Naive thymus-derived CD4-positive, alpha-beta T cell (primary cell): ENCODE measurements at regions not wholly inside any gene's neighbourhood (a gene's known extent, or its start where the extent isn't known, plus 50 kb on each side); places are given as distances from the start of the nearest gene placed in this dataset.

Experiments
- ATAC-seq: fragments of 150-1000 bp; cut with Tn5 transposase; 2 replicates; pipeline ENCODE4 v1.10.0; 2021; ENCODE audit warnings: mild to moderate bottlenecking, moderate library complexity
- CTCF ChIA-PET: fragments of 350-600 bp; sonication (Branson Sonifier 250); formaldehyde crosslinking; loops from one replicate; lab custom pipeline; 2021; ENCODE audit warnings: antibody characterized with exemption; lab: Charles Lee
- POLR2A ChIA-PET: fragments of 350-600 bp; sonication (Branson Sonifier 250); formaldehyde crosslinking; loops from one replicate; lab custom pipeline; 2021; ENCODE audit warnings: antibody characterized with exemption, inconsistent platforms; lab: Charles Lee
- DNase-seq, 9 donors: peaks; one replicate each; pipeline versions ENCODE4 v3.0.0 to v3.0.0-alpha.2; 2020 to 2022; ENCODE audit warnings: mixed read lengths in 1 of 9
- H3K27ac ChIP-seq: one replicate; pipeline ENCODE4 v1.7.0; 2013; ENCODE audit warnings: mild to moderate bottlenecking, low read depth, low read length, moderate library complexity
- H3K27me3 ChIP-seq, 2 donors: one replicate each; pipeline ENCODE4 v1.7.0; 2013; ENCODE audit warnings: low read length in 2 of 2, mild to moderate bottlenecking in 2 of 2, moderate library complexity in 2 of 2; ENCODE audit not compliant: control insufficient read depth in 2 of 2, insufficient read depth in 2 of 2
- H3K36me3 ChIP-seq, 3 experiments: 1 replicate in 2 of 3; 2 replicates in 1 of 3; pipeline ENCODE4 v1.7.0; 2013; ENCODE audit warnings: low read length in 3 of 3, mild to moderate bottlenecking in 3 of 3, moderate library complexity in 1 of 3; ENCODE audit not compliant: insufficient read depth in 3 of 3, control insufficient read depth in 2 of 3
- H3K4me1 ChIP-seq, 2 donors: one replicate each; pipeline ENCODE4 v1.7.0; 2013; ENCODE audit warnings: low read length in 2 of 2, mild to moderate bottlenecking in 2 of 2, moderate library complexity in 1 of 2; ENCODE audit not compliant: control insufficient read depth in 2 of 2, insufficient read depth in 2 of 2
- H3K4me3 ChIP-seq: 2 replicates; pipeline ENCODE4 v1.7.0; 2013; ENCODE audit warnings: mild to moderate bottlenecking, low read length
- H3K9me3 ChIP-seq, 3 experiments: 1 replicate in 2 of 3; 2 replicates in 1 of 3; pipeline ENCODE4 v1.7.0; 2013; ENCODE audit warnings: low read length in 3 of 3; ENCODE audit not compliant: control insufficient read depth in 2 of 3
- H3K27ac Mint-ChIP-seq, 9 donors: one replicate each; pipeline ENCODE4 v1.8.0; 2020 to 2022; ENCODE audit warnings: mixed read lengths in 9 of 9, mild to moderate bottlenecking in 8 of 9, moderate library complexity in 5 of 9, inconsistent platforms in 2 of 9
- H3K27me3 Mint-ChIP-seq, 5 donors: one replicate each; pipeline ENCODE4 v1.8.0; 2021 to 2022; ENCODE audit warnings: mixed read lengths in 5 of 5, mild to moderate bottlenecking in 1 of 5
- H3K36me3 Mint-ChIP-seq, 5 donors: one replicate each; pipeline ENCODE4 v1.8.0; 2020 to 2022; ENCODE audit warnings: mixed read lengths in 5 of 5, mild to moderate bottlenecking in 3 of 5, inconsistent platforms in 1 of 5
- H3K4me1 Mint-ChIP-seq, 7 donors: one replicate each; pipeline ENCODE4 v1.8.0; 2020 to 2022; ENCODE audit warnings: mixed read lengths in 7 of 7, mild to moderate bottlenecking in 3 of 7, inconsistent platforms in 1 of 7
- H3K4me3 Mint-ChIP-seq, 10 donors: one replicate each; pipeline ENCODE4 v1.8.0; 2020 to 2022; ENCODE audit warnings: mild to moderate bottlenecking in 10 of 10, mixed read lengths in 10 of 10, moderate library complexity in 6 of 10, inconsistent platforms in 2 of 10
- H3K9me3 Mint-ChIP-seq, 11 donors: one replicate each; pipeline ENCODE4 v1.8.0; 2020 to 2022; ENCODE audit warnings: mixed read lengths in 11 of 11, mild to moderate bottlenecking in 4 of 11, inconsistent platforms in 1 of 11, moderate library complexity in 1 of 11
- intact Hi-C, 2 donors: fragments of 100-400 bp; cut with micrococcal nuclease; formaldehyde crosslinking; loops; one replicate each; pipeline ENCODE4 v1.15.1; 2023

DNA sequence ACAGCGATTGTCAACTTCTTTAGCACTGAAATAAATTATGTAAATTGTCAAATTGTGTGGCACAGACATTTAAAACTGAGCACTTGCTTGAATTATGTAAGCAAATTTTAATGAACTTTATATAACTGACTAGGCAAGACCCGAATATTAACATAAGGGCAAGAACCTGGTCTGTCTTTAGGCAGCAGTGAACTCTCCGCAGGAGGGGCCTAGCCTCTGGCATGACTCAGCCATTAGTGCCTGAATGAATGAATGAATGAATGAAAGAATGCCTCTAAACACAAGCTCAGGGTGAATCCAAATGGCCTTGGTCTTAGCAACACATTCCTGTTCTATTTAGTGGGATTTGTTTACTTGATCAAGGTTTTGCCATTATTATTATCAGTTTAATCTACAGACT is 654.7 kb upstream of the ARGLU1 start:
- H3K4me1 ChIP-seq, result no peaks in the 10 kb centered on the region
- ChIA-PET POLR2A (no interaction called here), CTCF (no interaction called here)
- peaks cover 0 to 6% (median 0%) of the 10 kb centered on the region in 5 donors for H3K27me3 Mint-ChIP-seq
- H3K4me3 Mint-ChIP-seq, result no peak overlapping the region
- H3K9me3 ChIP-seq, result no peaks in the 10 kb centered on the region
- H3K36me3 ChIP-seq, result no peaks in the 10 kb centered on the region
- H3K27ac ChIP-seq, result no peak overlapping the region
- no peak overlapping the region for H3K4me3 ChIP-seq
- no peaks in the 10 kb centered on the region for H3K36me3 Mint-ChIP-seq
- peaks cover 0 to 4% (median 0%) of the 10 kb centered on the region in 11 donors for H3K9me3 Mint-ChIP-seq
- H3K27ac Mint-ChIP-seq, result no peak overlapping the region
- no peak for ATAC-seq
- no peaks in the 10 kb centered on the region for H3K4me1 Mint-ChIP-seq
- no peaks in the 10 kb centered on the region for H3K27me3 ChIP-seq
- intact Hi-C loops, result no loop called here
- DNase-seq, result no peak

GRCh38 chr13:107220245-107220644 is 652.3 kb upstream of the ARGLU1 start:
- ChIA-PET CTCF (no interaction called here), POLR2A (no interaction called here)
- H3K36me3 Mint-ChIP-seq, result no peaks in the 10 kb centered on the region
- no peak overlapping the region for H3K4me3 Mint-ChIP-seq
- no peak overlapping the region for H3K27ac Mint-ChIP-seq
- Histone ChIP-seq H3K4me3 (no peak overlapping the region), H3K4me1 (no peaks in the 10 kb centered on the region), H3K27ac (no peak overlapping the region), H3K36me3 (no peaks in the 10 kb centered on the region), H3K27me3 (no peaks in the 10 kb centered on the region), H3K9me3 (no peaks in the 10 kb centered on the region)
- intact Hi-C loops, result no loop called here
- no peaks in the 10 kb centered on the region for H3K4me1 Mint-ChIP-seq
- DNase-seq, result no peak
- H3K27me3 Mint-ChIP-seq, result peaks cover 0 to 7% (median 0%) of the 10 kb centered on the region in 5 donors
- no peak for ATAC-seq
- peaks cover 0 to 5% (median 0%) of the 10 kb centered on the region in 11 donors for H3K9me3 Mint-ChIP-seq

DNA sequence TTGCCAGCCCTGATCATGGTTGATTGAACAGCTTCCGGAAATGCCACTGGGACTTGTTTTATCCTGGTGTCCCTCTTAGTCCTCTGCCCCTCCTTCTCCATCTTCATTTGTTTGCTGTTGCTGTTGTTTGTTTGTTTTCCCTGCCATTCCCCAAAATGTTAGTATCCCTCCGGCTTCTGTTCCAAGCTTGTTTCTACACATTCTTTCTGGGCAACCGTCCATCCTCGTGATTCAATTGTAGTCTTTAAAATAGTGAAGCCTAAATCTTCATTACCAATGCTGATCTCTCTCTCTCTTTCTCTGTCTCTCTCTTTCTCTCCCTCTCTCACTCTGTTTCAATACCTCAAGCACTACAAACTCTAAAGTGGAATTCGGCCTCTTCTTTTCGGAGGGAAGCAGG is 649.3 kb upstream of the ARGLU1 start:
- Histone ChIP-seq H3K4me3 (no peak overlapping the region), H3K27ac (no peak overlapping the region), H3K9me3 (no peaks in the 10 kb centered on the region), H3K27me3 (no peaks in the 10 kb centered on the region), H3K36me3 (no peaks in the 10 kb centered on the region), H3K4me1 (no peaks in the 10 kb centered on the region)
- H3K36me3 Mint-ChIP-seq, result no peaks in the 10 kb centered on the region
- no peak overlapping the region for H3K27ac Mint-ChIP-seq
- H3K9me3 Mint-ChIP-seq, result peaks cover 0 to 5% (median 0%) of the 10 kb centered on the region in 11 donors
- ChIA-PET POLR2A (no interaction called here), CTCF (no interaction called here)
- no peak for DNase-seq
- intact Hi-C loops, result no loop called here
- no peaks in the 10 kb centered on the region for H3K4me1 Mint-ChIP-seq
- peaks cover 0 to 7% (median 0%) of the 10 kb centered on the region in 5 donors for H3K27me3 Mint-ChIP-seq
- ATAC-seq, result no peak
- no peak overlapping the region for H3K4me3 Mint-ChIP-seq

- no peaks in the 10 kb centered on the region for H3K36me3 ChIP-seq
- ATAC-seq, result no peak
- CTCF ChIA-PET, result no interaction called here
Observed at GRCh38 chr13:107216046-107216755, 648.3 kb upstream of the ARGLU1 start.

GRCh38 chr13:107211073-107211472 is 643.1 kb upstream of the ARGLU1 start:
- Mint-ChIP-seq H3K27ac (no peak overlapping the region), H3K27me3 (peaks cover 0 to 10% (median 0%) of the 10 kb centered on the region in 5 donors), H3K4me3 (no peak overlapping the region), H3K9me3 (no peaks in the 10 kb centered on the region), H3K36me3 (no peaks in the 10 kb centered on the region), H3K4me1 (no peaks in the 10 kb centered on the region)
- Histone ChIP-seq H3K27me3 (no peaks in the 10 kb centered on the region), H3K36me3 (no peaks in the 10 kb centered on the region), H3K27ac (no peak overlapping the region), H3K4me3 (no peak overlapping the region), H3K4me1 (no peaks in the 10 kb centered on the region), H3K9me3 (no peaks in the 10 kb centered on the region)
- ATAC-seq (peak; percentile 49), DNase-seq (peak in 6 of 9 donors; percentile 11 to 39 (median 24))
- POLR2A ChIA-PET, result no interaction called here
- intact Hi-C loops, result loop anchor here (1.0 kb wide), 2 partner anchors 439 to 944 kb away; no protein-coding TSS in a partner anchor
- CTCF ChIA-PET, result interaction anchor here (1.5 kb wide), 1 partner anchor 944 kb away, joined by 4 read pairs; no protein-coding TSS in a partner anchor

More at GRCh38 chr13:107216046-107216755, 648.3 kb upstream of the ARGLU1 start:
- H3K27me3 ChIP-seq, result no peaks in the 10 kb centered on the region
- Mint-ChIP-seq H3K9me3 (peaks cover 0 to 5% (median 0%) of the 10 kb centered on the region in 11 donors), H3K36me3 (no peaks in the 10 kb centered on the region), H3K27me3 (peaks cover 0 to 7% (median 0%) of the 10 kb centered on the region in 5 donors), H3K4me1 (no peaks in the 10 kb centered on the region), H3K4me3 (no peak overlapping the region), H3K27ac (no peak overlapping the region)
- no peak overlapping the region for H3K27ac ChIP-seq
- H3K9me3 ChIP-seq, result no peaks in the 10 kb centered on the region
- no peak for DNase-seq
- intact Hi-C loops, result no loop called here
- no peak overlapping the region for H3K4me3 ChIP-seq
- H3K4me1 ChIP-seq, result no peaks in the 10 kb centered on the region
- POLR2A ChIA-PET, result no interaction called here

GRCh38 chr13:107210723-107211030 is 642.7 kb upstream of the ARGLU1 start:
- intact Hi-C loops, result loop anchor here (1.0 kb wide), 2 partner anchors 440 to 945 kb away; no protein-coding TSS in a partner anchor
- Histone ChIP-seq H3K4me1 (no peaks in the 10 kb centered on the region), H3K27ac (no peak overlapping the region), H3K36me3 (no peaks in the 10 kb centered on the region), H3K4me3 (no peak overlapping the region), H3K9me3 (no peaks in the 10 kb centered on the region), H3K27me3 (no peaks in the 10 kb centered on the region)
- no peak overlapping the region for H3K4me3 Mint-ChIP-seq
- POLR2A ChIA-PET, result no interaction called here
- H3K9me3 Mint-ChIP-seq, result no peaks in the 10 kb centered on the region
- CTCF ChIA-PET, result no interaction called here
- H3K36me3 Mint-ChIP-seq, result no peaks in the 10 kb centered on the region
- no peaks in the 10 kb centered on the region for H3K4me1 Mint-ChIP-seq
- DNase-seq (no peak), ATAC-seq (no peak)
- H3K27me3 Mint-ChIP-seq, result peaks cover 0 to 12% (median 0%) of the 10 kb centered on the region in 5 donors
- no peak overlapping the region for H3K27ac Mint-ChIP-seq
